SK-N-SH treated with all-trans-retinoic acid at 6 μM for 48 hours (cell line): ENCODE measurements at regions not wholly inside any gene's neighbourhood (a gene's known extent, or its start where the extent isn't known, plus 50 kb on each side); places are given as distances from the start of the nearest gene placed in this dataset.

Source experiments
- ATAC-seq: fragments of 200-7000 bp; cut with Tn5 transposase; 3 replicates; pipeline ENCODE4 v1.9.1; 2020; ENCODE audit warnings: mild to moderate bottlenecking, moderate library complexity
- ARNTL ChIP-seq: fragments of 450-650 bp; formaldehyde crosslinking; IDR thresholded peaks from 2 replicates; pipeline ENCODE4 v1.5.0; 2020; ENCODE audit warnings: low read depth, mild to moderate bottlenecking, moderate library complexity, borderline replicate concordance
- BACH2 ChIP-seq: fragments of 250-450 bp; sonication (Bioruptor Pico); IDR thresholded peaks from 2 replicates; pipeline ENCODE4 v1.9.0; 2021; ENCODE audit warnings: mild to moderate bottlenecking, borderline replicate concordance
- CREB5 ChIP-seq: fragments of 250-450 bp; sonication (Bioruptor Pico); IDR thresholded peaks from 2 replicates; pipeline ENCODE4 v1.5.1; 2020; ENCODE audit warnings: low read depth, mild to moderate bottlenecking, moderate library complexity
- CSRNP3 ChIP-seq: fragments of 250-450 bp; sonication (Bioruptor Pico); IDR thresholded peaks from 2 replicates; pipeline ENCODE4 v1.5.1; 2021; ENCODE audit warnings: mild to moderate bottlenecking, moderate library complexity
- ESRRG ChIP-seq: fragments of 250-450 bp; sonication (Bioruptor Pico); IDR thresholded peaks from 2 replicates; pipeline ENCODE4 v1.6.1; 2021; ENCODE audit warnings: mild to moderate bottlenecking
- GLIS3 ChIP-seq: fragments of 250-450 bp; sonication (Bioruptor Pico); IDR thresholded peaks from 2 replicates; pipeline ENCODE4 v1.5.0; 2020; ENCODE audit warnings: mild to moderate bottlenecking, moderate library complexity
- ISL1 ChIP-seq: fragments of 250-450 bp; sonication (Bioruptor Pico); IDR thresholded peaks from 2 replicates; pipeline ENCODE4 v2.1.2; 2022; ENCODE audit warnings: mild to moderate bottlenecking, moderate library complexity
- OSR1 ChIP-seq: fragments of 250-450 bp; sonication (Bioruptor Pico); IDR thresholded peaks from 2 replicates; pipeline ENCODE4 v1.8.0; 2022; ENCODE audit warnings: moderate library complexity, mild to moderate bottlenecking, inconsistent platforms
- PATZ1 ChIP-seq: fragments of 250-450 bp; sonication (Bioruptor Pico); IDR thresholded peaks from 2 replicates; pipeline ENCODE4 v1.8.0; 2020; ENCODE audit warnings: mild to moderate bottlenecking, moderate library complexity, borderline replicate concordance
- POU6F1 ChIP-seq: fragments of 250-450 bp; sonication (Bioruptor Pico); IDR thresholded peaks from 2 replicates; pipeline ENCODE4 v1.8.0; 2021; ENCODE audit warnings: low read depth, mild to moderate bottlenecking, moderate library complexity, borderline replicate concordance
- PPARA ChIP-seq: fragments of 250-450 bp; sonication (Bioruptor Pico); IDR thresholded peaks from 2 replicates; pipeline ENCODE4 v1.5.0; 2020; ENCODE audit warnings: mild to moderate bottlenecking, borderline replicate concordance
- RARB ChIP-seq: fragments of 250-450 bp; sonication (Bioruptor Pico); IDR thresholded peaks from 2 replicates; pipeline ENCODE4 v1.8.0; 2021; ENCODE audit warnings: mild to moderate bottlenecking, moderate library complexity
- SNAI2 ChIP-seq: fragments of 250-450 bp; sonication (Bioruptor Pico); IDR thresholded peaks from 2 replicates; pipeline ENCODE4 v1.5.0; 2020; ENCODE audit warnings: mild to moderate bottlenecking, moderate library complexity
- TCF4 ChIP-seq: fragments of 250-450 bp; sonication (Bioruptor Pico); IDR thresholded peaks from 2 replicates; pipeline ENCODE4 v1.8.0; 2021; ENCODE audit warnings: mild to moderate bottlenecking, moderate library complexity, borderline replicate concordance
- TOX ChIP-seq: fragments of 250-450 bp; sonication (Bioruptor Pico); IDR thresholded peaks from 2 replicates; pipeline ENCODE4 v1.8.0; 2021; ENCODE audit warnings: mild to moderate bottlenecking, moderate library complexity, borderline replicate concordance
- TSHZ2 ChIP-seq: fragments of 250-450 bp; sonication (Bioruptor Pico); IDR thresholded peaks from 2 replicates; pipeline ENCODE4 v1.5.0; 2020; ENCODE audit warnings: mild to moderate bottlenecking, moderate library complexity
- ZC3H10 ChIP-seq: fragments of 250-450 bp; sonication (Bioruptor Pico); IDR thresholded peaks from 2 replicates; pipeline ENCODE4 v1.5.1; 2021; ENCODE audit warnings: mild to moderate bottlenecking, moderate library complexity
- ZFP3 ChIP-seq: fragments of 250-450 bp; sonication (Bioruptor Pico); IDR thresholded peaks from 2 replicates; pipeline ENCODE4 v1.5.0; 2020; ENCODE audit warnings: mild to moderate bottlenecking, moderate library complexity
- ZFP30 ChIP-seq: fragments of 450-650 bp; formaldehyde crosslinking; IDR thresholded peaks from 2 replicates; pipeline ENCODE4 v1.5.0; 2022; ENCODE audit warnings: mild to moderate bottlenecking, moderate library complexity
- ZNF565 ChIP-seq: fragments of 450-650 bp; formaldehyde crosslinking; conservative IDR thresholded peaks from 2 replicates; pipeline ENCODE4 v1.5.0; 2020; ENCODE audit warnings: low read depth, mild to moderate bottlenecking, moderate library complexity
- ZNF70 ChIP-seq: fragments of 450-650 bp; formaldehyde crosslinking; IDR thresholded peaks from 2 replicates; pipeline ENCODE4 v1.5.0; 2020; ENCODE audit warnings: mild to moderate bottlenecking, moderate library complexity
- ZNF8 ChIP-seq: fragments of 450-650 bp; formaldehyde crosslinking; IDR thresholded peaks from 2 replicates; pipeline ENCODE4 v1.5.0; 2020; ENCODE audit warnings: mild to moderate bottlenecking, moderate library complexity

GRCh38 chr1:5432436-5432835 is 559.8 kb downstream of the NPHP4 start:
- TF ChIP-seq GLIS3 (CRISPR knock-in tag), result no peak
- no peak for TF ChIP-seq PATZ1
- no peak for TF ChIP-seq ZNF565 (CRISPR knock-in tag)
- no peak for TF ChIP-seq ARNTL (CRISPR knock-in tag)
- TF ChIP-seq ISL1, result no peak
- no peak for TF ChIP-seq CSRNP3 (CRISPR knock-in tag)
- no peak for TF ChIP-seq PPARA (CRISPR knock-in tag)
- TF ChIP-seq ZFP3 (CRISPR knock-in tag), result no peak
- TF ChIP-seq RARB (CRISPR knock-in tag), result no peak
- no peak for TF ChIP-seq TOX
- TF ChIP-seq CREB5, result no peak
- TF ChIP-seq POU6F1 (CRISPR knock-in tag), result no peak
- TF ChIP-seq ESRRG (CRISPR knock-in tag), result no peak
- TF ChIP-seq OSR1 (CRISPR knock-in tag), result no peak
- no peak for TF ChIP-seq ZFP30 (CRISPR knock-in tag)
- no peak for TF ChIP-seq SNAI2 (CRISPR knock-in tag)
- no peak for TF ChIP-seq TCF4 (CRISPR knock-in tag)
- TF ChIP-seq ZC3H10 (CRISPR knock-in tag), result no peak
- ATAC-seq, result no peak

GRCh38 chr1:5430911-5431697 is 561.1 kb downstream of the NPHP4 start:
- no peak for ATAC-seq
- TF ChIP-seq TCF4 (CRISPR knock-in tag), result no peak
- no peak for TF ChIP-seq ZFP3 (CRISPR knock-in tag)

GRCh38 chr1:5430136-5430535 is 562.1 kb downstream of the NPHP4 start:
- ATAC-seq, result no peak
- TF ChIP-seq BACH2 (CRISPR knock-in tag), result no peak
- no peak for TF ChIP-seq PPARA (CRISPR knock-in tag)
- no peak for TF ChIP-seq TSHZ2 (CRISPR knock-in tag)
- TF ChIP-seq RARB (CRISPR knock-in tag), result no peak
- TF ChIP-seq ZNF565 (CRISPR knock-in tag), result no peak
- no peak for TF ChIP-seq CREB5
- no peak for TF ChIP-seq TOX
- no peak for TF ChIP-seq GLIS3 (CRISPR knock-in tag)
- no peak for TF ChIP-seq POU6F1 (CRISPR knock-in tag)
- no peak for TF ChIP-seq SNAI2 (CRISPR knock-in tag)
- TF ChIP-seq CSRNP3 (CRISPR knock-in tag), result no peak
- TF ChIP-seq ARNTL (CRISPR knock-in tag), result no peak
- TF ChIP-seq ZNF70 (CRISPR knock-in tag), result no peak
- no peak for TF ChIP-seq ZC3H10 (CRISPR knock-in tag)
- no peak for TF ChIP-seq ZNF8 (CRISPR knock-in tag)
